A549 (cell line): ENCODE measurements at regions not wholly inside any gene's neighbourhood (a gene's known extent, or its start where the extent isn't known, plus 50 kb on each side); places are given as distances from the start of the nearest gene placed in this dataset.
A peak's percentile ranks its signal among the peaks of the same experiment; 100 is the strongest.

Source experiments
- ATAC-seq, 2 experiments: fragments of 200-7000 bp in 1 of 2; fragments of >200 bp in 1 of 2; cut with Nextera tagmentation in 1 of 2; cut with Tn5 transposase in 1 of 2; 3 replicates each; pipeline versions ENCODE4 v1.8.0 to v1.9.1; 2018 to 2020; ENCODE audit warnings: mild to moderate bottlenecking in 1 of 2, moderate library complexity in 1 of 2
- CTCF ChIA-PET: fragments of 300-600 bp; sonication (Branson Sonifier 250); formaldehyde crosslinking; extraction: SDS; loops from one replicate; lab custom pipeline; 2021; ENCODE audit warnings: antibody characterized with exemption, inconsistent platforms; lab: Yijun Ruan, JAX
- POLR2A ChIA-PET: fragments of 350-600 bp; formaldehyde crosslinking; extraction: SDS; loops from one replicate; lab custom pipeline; 2021; ENCODE audit warnings: antibody characterized with exemption, inconsistent platforms; lab: Yijun Ruan, JAX
- DNase-seq, 2 experiments: peaks; one replicate each; pipeline versions ENCODE4 v3.0.0 to v3.0.0-alpha.2; 2011 to 2016; ENCODE audit warnings: low read depth in 1 of 2, low spot score in 1 of 2
- FAIRE-seq: peaks from 2 replicates; lab custom pipeline; 2011; peaks lifted over from hg19 to GRCh38; lab: Jason Lieb, UNC
- H3K27ac ChIP-seq, 2 experiments: fragments of >200 bp; sonication (Bioruptor Twin); formaldehyde crosslinking; 3 replicates each; pipeline ENCODE4 v1.5.1; 2016 to 2017
- H3K4me1 ChIP-seq: fragments of >200 bp; sonication (Bioruptor Twin); formaldehyde crosslinking; 3 replicates; pipeline ENCODE4 v1.6.1; 2016
- H3K4me2 ChIP-seq: fragments of >200 bp; sonication (Bioruptor Twin); formaldehyde crosslinking; 3 replicates; pipeline ENCODE4 v1.6.1; 2016
- H3K4me3 ChIP-seq: fragments of >200 bp; sonication (Bioruptor Twin); formaldehyde crosslinking; 3 replicates; pipeline ENCODE4 v1.5.1; 2016
- H3K9me3 ChIP-seq: fragments of >200 bp; sonication (Bioruptor Twin); formaldehyde crosslinking; 3 replicates; pipeline ENCODE4 v1.6.1; 2016
- CEBPB ChIP-seq, 2 experiments: fragments of >200 bp in 1 of 2; sonication (Bioruptor Twin) in 1 of 2; formaldehyde crosslinking in 1 of 2; IDR thresholded peaks; 2 replicates each; pipeline ENCODE4 v1.6.1; 2012 to 2016
- EP300 ChIP-seq, 2 experiments: fragments of >200 bp; sonication (Bioruptor Twin); formaldehyde crosslinking; IDR thresholded peaks; 2 replicates in 1 of 2; 3 replicates in 1 of 2; pipeline ENCODE4 v1.6.1; 2016 to 2017
- FOSB ChIP-seq: fragments of 250-450 bp; sonication (Bioruptor Pico); IDR thresholded peaks from 2 replicates; pipeline ENCODE4 v1.5.0; 2020; ENCODE audit warnings: mild to moderate bottlenecking, moderate library complexity
- FOSL2 ChIP-seq, 2 experiments: fragments of 450-650 bp in 1 of 2; fragments of >200 bp in 1 of 2; sonication (Bioruptor Twin) in 1 of 2; formaldehyde crosslinking; IDR thresholded peaks; 2 replicates each; pipeline versions ENCODE4 v1.5.0 to v1.6.1; 2016 to 2020; ENCODE audit warnings: mild to moderate bottlenecking in 1 of 2, moderate library complexity in 1 of 2
- FOXS1 ChIP-seq: fragments of 250-450 bp; sonication (Bioruptor Pico); IDR thresholded peaks from 2 replicates; pipeline ENCODE4 v1.5.0; 2020; ENCODE audit warnings: mild to moderate bottlenecking, moderate library complexity
- MAFK ChIP-seq: fragments of 450-650 bp; IDR thresholded peaks from 2 replicates; pipeline ENCODE4 v1.6.1; 2014; ENCODE audit not compliant: partially characterized antibody
- PHF8 ChIP-seq: fragments of 200-600 bp; sonication (generic); IDR thresholded peaks from 2 replicates; pipeline ENCODE4 v1.6.1; 2016; ENCODE audit warnings: low read depth, mild to moderate bottlenecking, antibody characterized with exemption, moderate library complexity, borderline replicate concordance
- RAD21 ChIP-seq, 2 experiments: fragments of >200 bp in 1 of 2; sonication (Bioruptor Twin) in 1 of 2; formaldehyde crosslinking in 1 of 2; IDR thresholded peaks in 1 of 2; conservative IDR thresholded peaks in 1 of 2; 2 replicates in 1 of 2; 3 replicates in 1 of 2; pipeline ENCODE4 v1.6.1; 2012 to 2018; ENCODE audit warnings: inconsistent platforms in 1 of 2
- RFX5 ChIP-seq: fragments of 450-650 bp; IDR thresholded peaks from 2 replicates; pipeline ENCODE4 v1.7.1; 2014; ENCODE audit warnings: antibody characterized with exemption, mild to moderate bottlenecking, moderate library complexity
- RNF2 ChIP-seq: fragments of 200-600 bp; sonication (generic); IDR thresholded peaks from 2 replicates; pipeline ENCODE4 v1.6.1; 2016; ENCODE audit warnings: low read depth, mild to moderate bottlenecking, antibody characterized with exemption, moderate library complexity, borderline replicate concordance
- SMC3 ChIP-seq: fragments of >200 bp; sonication (Bioruptor Twin); formaldehyde crosslinking; IDR thresholded peaks from 3 replicates; pipeline ENCODE4 v1.6.1; 2018; ENCODE audit warnings: inconsistent platforms
- ZC3H11A ChIP-seq: fragments of 450-650 bp; IDR thresholded peaks from 2 replicates; pipeline ENCODE4 v1.6.1; 2014; ENCODE audit warnings: antibody characterized with exemption, mild to moderate bottlenecking
- ZFP36 ChIP-seq: fragments of 450-650 bp; IDR thresholded peaks from 2 replicates; pipeline ENCODE4 v1.6.1; 2014; ENCODE audit warnings: borderline replicate concordance; ENCODE audit not compliant: partially characterized antibody
- WGBS: methylation state at CpG from one replicate; pipeline ENCODE4 v1.1.6; 2017; ENCODE audit errors: missing lambda C conversion rate; 5-methylcytosine and 5-hydroxymethylcytosine counted together
- TF ChIP-seq, protein P1 (sequence below): IDR thresholded peaks from 2 replicates; pipeline ENCODE4 v1.6.1; 2012
- TF ChIP-seq, protein P2 (sequence below): fragments of >200 bp; sonication (Bioruptor Twin); formaldehyde crosslinking; IDR thresholded peaks from 2 replicates; pipeline ENCODE4 v1.6.1; 2016
- TF ChIP-seq, protein P3 (sequence below): IDR thresholded peaks from 2 replicates; pipeline ENCODE4 v1.6.1; 2012
- TF ChIP-seq, protein P4 (sequence below): fragments of 150-350 bp; IDR thresholded peaks from 2 replicates; pipeline ENCODE4 v1.6.1; 2014; ENCODE audit warnings: low read depth, mild to moderate bottlenecking, low read length
- TF ChIP-seq, protein P5 (sequence below): fragments of 200-600 bp; sonication (generic); IDR thresholded peaks from 2 replicates; pipeline ENCODE4 v1.6.1; 2016; ENCODE audit warnings: antibody characterized with exemption, mild to moderate bottlenecking, moderate library complexity
- TF ChIP-seq, protein P6 (sequence below): fragments of >200 bp; sonication (Bioruptor Twin); formaldehyde crosslinking; IDR thresholded peaks from 3 replicates; pipeline ENCODE4 v1.5.1; 2016

DNA sequence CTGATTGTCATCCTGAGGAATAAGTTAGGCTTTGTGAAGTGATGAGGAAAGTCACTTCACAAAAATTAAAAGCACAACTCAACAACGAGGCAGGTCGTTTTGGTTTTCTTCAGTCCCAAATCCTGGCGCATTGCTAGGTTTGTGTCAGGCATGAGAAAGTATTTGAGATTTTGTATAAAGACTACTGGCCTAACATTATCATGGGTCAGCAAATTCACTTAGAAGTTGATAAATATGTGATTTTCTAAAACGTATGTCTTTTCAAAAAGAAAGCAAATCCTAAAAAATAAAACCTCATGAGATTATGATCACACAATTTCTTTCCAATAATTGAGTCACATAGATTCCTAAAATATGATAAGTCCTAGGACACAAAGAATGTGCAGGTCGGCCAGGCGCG, 395.8 kb upstream of the RORA start:
- ChIA-PET POLR2A (no interaction called here), CTCF (interaction anchor here (1.3 kb wide), 1 partner anchor 37 kb away, joined by 4 read pairs; no protein-coding TSS in a partner anchor)
- H3K4me3 ChIP-seq: no peak overlapping the region
- TF ChIP-seq ZC3H11A: no peak
- TF ChIP-seq MAFK: peak; percentile 42
- TF ChIP-seq, protein P1, sequence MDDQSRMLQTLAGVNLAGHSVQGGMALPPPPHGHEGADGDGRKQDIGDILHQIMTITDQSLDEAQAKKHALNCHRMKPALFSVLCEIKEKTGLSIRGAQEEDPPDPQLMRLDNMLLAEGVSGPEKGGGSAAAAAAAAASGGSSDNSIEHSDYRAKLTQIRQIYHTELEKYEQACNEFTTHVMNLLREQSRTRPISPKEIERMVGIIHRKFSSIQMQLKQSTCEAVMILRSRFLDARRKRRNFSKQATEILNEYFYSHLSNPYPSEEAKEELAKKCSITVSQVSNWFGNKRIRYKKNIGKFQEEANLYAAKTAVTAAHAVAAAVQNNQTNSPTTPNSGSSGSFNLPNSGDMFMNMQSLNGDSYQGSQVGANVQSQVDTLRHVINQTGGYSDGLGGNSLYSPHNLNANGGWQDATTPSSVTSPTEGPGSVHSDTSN: no peak
- no peak for TF ChIP-seq FOSB
- TF ChIP-seq, all 56 proteins: peak for 1
- FAIRE-seq (peak; percentile 18), ATAC-seq (no peak), DNase-seq (no peak)
- Histone ChIP-seq H3K9me3 (no peaks in the 10 kb centered on the region), H3K27ac (no peak overlapping the region), H3K4me2 (no peak overlapping the region), H3K4me1 (no peaks in the 10 kb centered on the region)
- 57% methylated on average over 7 of the region's 7 CpGs for WGBS

DNA sequence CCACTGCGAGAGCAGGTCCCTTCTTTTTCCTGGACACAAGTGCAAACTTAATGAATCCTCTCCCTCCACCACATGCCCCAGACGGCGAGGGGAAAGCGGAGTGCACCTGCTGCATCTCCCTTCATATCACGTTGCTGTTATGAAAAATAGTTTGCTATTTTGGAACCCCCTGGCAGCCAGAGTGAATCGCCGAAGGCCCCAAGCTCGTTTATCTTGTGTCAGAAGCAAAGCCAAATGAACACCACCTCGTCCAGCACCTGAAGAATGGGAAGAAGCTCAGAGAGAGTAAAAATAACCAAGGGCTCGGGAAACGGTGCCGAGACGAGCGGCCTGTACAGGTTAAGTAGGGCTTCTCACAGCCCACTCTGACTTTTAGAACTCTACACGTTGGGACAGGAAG, 394.6 kb upstream of the RORA start:
- no peak for FAIRE-seq
- H3K9me3 ChIP-seq: no peaks in the 10 kb centered on the region
- ChIA-PET CTCF (interaction anchor here (1.0 to 1.3 kb wide), 2 partner anchors 9 to 38 kb away, joined by 3 to 4 read pairs; no protein-coding TSS in a partner anchor), POLR2A (no interaction called here)
- 29% methylated on average over 15 of the region's 15 CpGs for WGBS
- no peak for DNase-seq
- TF ChIP-seq, protein P2, sequence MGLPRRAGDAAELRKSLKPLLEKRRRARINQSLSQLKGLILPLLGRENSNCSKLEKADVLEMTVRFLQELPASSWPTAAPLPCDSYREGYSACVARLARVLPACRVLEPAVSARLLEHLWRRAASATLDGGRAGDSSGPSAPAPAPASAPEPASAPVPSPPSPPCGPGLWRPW: no peak
- TF ChIP-seq EP300 (IDR thresholded peaks at IDR 0.05) (no peak), CEBPB (IDR thresholded peaks at IDR 0.05) (no peak), FOSL2 (IDR thresholded peaks at IDR 0.05) (no peak), FOSL2 (CRISPR knock-in tag; IDR thresholded peaks at IDR 0.05) (no peak), FOXS1 (no peak), PHF8 (no peak), RNF2 (no peak)
- TF ChIP-seq, protein P3, sequence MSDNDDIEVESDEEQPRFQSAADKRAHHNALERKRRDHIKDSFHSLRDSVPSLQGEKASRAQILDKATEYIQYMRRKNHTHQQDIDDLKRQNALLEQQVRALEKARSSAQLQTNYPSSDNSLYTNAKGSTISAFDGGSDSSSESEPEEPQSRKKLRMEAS: no peak
- TF ChIP-seq, protein P4, sequence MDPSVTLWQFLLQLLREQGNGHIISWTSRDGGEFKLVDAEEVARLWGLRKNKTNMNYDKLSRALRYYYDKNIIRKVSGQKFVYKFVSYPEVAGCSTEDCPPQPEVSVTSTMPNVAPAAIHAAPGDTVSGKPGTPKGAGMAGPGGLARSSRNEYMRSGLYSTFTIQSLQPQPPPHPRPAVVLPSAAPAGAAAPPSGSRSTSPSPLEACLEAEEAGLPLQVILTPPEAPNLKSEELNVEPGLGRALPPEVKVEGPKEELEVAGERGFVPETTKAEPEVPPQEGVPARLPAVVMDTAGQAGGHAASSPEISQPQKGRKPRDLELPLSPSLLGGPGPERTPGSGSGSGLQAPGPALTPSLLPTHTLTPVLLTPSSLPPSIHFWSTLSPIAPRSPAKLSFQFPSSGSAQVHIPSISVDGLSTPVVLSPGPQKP: no peak
- ATAC-seq: no peak
- no peak overlapping the region for H3K27ac ChIP-seq
- H3K4me3 ChIP-seq: no peak overlapping the region
- H3K4me1 ChIP-seq: no peaks in the 10 kb centered on the region
- no peak overlapping the region for H3K4me2 ChIP-seq

DNA sequence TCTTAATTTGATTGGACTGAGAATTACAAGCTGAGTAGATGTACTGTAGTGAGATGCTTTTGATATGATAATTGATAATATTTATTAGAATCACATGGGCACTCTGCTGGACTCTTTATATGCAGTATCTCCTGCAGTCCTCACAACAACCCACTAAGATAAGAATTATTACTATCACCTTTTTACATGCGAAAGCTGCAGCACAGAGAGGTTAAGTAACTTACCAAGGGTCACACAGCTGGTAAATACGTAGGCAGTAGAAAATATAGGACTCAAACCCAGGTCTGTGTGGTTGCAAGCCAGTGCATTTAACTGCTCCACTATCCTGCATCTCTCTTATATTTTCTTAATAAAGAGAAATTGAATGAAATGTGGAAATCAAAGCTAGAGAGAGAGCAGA, 392.8 kb upstream of the RORA start:
- no peaks in the 10 kb centered on the region for H3K4me1 ChIP-seq
- H3K4me3 ChIP-seq: no peak overlapping the region
- TF ChIP-seq ZFP36: peak; percentile 43
- TF ChIP-seq ZC3H11A: no peak
- DNase-seq (no peak), ATAC-seq (no peak), FAIRE-seq (no peak)
- H3K9me3 ChIP-seq: no peaks in the 10 kb centered on the region; the same call in 2 of the 3 replicates
- H3K27ac ChIP-seq: no peak overlapping the region
- ChIA-PET CTCF (interaction anchor here (0.6 to 1.8 kb wide), 11 partner anchors 13 to 537 kb away, joined by 3 to 7 read pairs (median 4); no protein-coding TSS in a partner anchor), POLR2A (no interaction called here)
- no peak overlapping the region for H3K4me2 ChIP-seq
- 17% methylated on average over 2 of the region's 2 CpGs for WGBS

DNA sequence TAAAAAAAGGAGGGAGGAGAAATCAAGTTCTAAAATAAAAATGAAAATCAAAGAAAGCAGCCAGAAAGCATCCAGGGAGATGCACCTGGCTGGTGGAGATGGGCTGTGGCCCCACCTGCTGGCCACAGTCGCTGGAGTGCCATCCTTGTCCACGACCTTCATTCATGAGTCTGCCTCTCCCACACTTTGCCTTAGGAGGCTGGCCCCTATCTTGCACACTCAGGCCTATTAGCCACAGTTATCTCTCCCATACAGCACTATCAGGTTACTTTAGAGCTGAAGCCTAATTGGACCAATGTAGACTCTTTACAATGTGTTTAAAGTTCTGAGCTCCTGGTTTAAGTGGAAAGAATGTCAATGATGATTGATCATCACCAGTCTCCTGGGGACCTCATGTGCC, 392.0 kb upstream of the RORA start:
- ChIA-PET CTCF (interaction anchor here (0.6 to 1.9 kb wide), 11 partner anchors 12 to 1034 kb away, joined by 3 to 7 read pairs (median 4); no protein-coding TSS in a partner anchor), POLR2A (no interaction called here)
- no peaks in the 10 kb centered on the region for H3K4me1 ChIP-seq
- H3K4me2 ChIP-seq: no peak overlapping the region
- FAIRE-seq (no peak), ATAC-seq (peak; percentile 80 to 86; a peak in 5 of 6 replicates), DNase-seq (peak in 1 of 2 experiments; percentile 26)
- TF ChIP-seq, protein P5, sequence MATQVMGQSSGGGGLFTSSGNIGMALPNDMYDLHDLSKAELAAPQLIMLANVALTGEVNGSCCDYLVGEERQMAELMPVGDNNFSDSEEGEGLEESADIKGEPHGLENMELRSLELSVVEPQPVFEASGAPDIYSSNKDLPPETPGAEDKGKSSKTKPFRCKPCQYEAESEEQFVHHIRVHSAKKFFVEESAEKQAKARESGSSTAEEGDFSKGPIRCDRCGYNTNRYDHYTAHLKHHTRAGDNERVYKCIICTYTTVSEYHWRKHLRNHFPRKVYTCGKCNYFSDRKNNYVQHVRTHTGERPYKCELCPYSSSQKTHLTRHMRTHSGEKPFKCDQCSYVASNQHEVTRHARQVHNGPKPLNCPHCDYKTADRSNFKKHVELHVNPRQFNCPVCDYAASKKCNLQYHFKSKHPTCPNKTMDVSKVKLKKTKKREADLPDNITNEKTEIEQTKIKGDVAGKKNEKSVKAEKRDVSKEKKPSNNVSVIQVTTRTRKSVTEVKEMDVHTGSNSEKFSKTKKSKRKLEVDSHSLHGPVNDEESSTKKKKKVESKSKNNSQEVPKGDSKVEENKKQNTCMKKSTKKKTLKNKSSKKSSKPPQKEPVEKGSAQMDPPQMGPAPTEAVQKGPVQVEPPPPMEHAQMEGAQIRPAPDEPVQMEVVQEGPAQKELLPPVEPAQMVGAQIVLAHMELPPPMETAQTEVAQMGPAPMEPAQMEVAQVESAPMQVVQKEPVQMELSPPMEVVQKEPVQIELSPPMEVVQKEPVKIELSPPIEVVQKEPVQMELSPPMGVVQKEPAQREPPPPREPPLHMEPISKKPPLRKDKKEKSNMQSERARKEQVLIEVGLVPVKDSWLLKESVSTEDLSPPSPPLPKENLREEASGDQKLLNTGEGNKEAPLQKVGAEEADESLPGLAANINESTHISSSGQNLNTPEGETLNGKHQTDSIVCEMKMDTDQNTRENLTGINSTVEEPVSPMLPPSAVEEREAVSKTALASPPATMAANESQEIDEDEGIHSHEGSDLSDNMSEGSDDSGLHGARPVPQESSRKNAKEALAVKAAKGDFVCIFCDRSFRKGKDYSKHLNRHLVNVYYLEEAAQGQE: no peak
- TF ChIP-seq, protein P6, sequence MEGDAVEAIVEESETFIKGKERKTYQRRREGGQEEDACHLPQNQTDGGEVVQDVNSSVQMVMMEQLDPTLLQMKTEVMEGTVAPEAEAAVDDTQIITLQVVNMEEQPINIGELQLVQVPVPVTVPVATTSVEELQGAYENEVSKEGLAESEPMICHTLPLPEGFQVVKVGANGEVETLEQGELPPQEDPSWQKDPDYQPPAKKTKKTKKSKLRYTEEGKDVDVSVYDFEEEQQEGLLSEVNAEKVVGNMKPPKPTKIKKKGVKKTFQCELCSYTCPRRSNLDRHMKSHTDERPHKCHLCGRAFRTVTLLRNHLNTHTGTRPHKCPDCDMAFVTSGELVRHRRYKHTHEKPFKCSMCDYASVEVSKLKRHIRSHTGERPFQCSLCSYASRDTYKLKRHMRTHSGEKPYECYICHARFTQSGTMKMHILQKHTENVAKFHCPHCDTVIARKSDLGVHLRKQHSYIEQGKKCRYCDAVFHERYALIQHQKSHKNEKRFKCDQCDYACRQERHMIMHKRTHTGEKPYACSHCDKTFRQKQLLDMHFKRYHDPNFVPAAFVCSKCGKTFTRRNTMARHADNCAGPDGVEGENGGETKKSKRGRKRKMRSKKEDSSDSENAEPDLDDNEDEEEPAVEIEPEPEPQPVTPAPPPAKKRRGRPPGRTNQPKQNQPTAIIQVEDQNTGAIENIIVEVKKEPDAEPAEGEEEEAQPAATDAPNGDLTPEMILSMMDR: peak; percentile 37
- TF ChIP-seq RAD21 (conservative IDR thresholded peaks at IDR 0.05 in 1 of 2, IDR thresholded peaks at IDR 0.05 in 1 of 2) (peak; percentile 50 to 66; a peak in 4 of 5 replicates), SMC3 (peak; percentile 30; the same call in 1 of the 3 replicates), RFX5 (no peak)
- no peaks in the 10 kb centered on the region; the same call in 2 of the 3 replicates for H3K9me3 ChIP-seq
- H3K27ac ChIP-seq: no peak overlapping the region
- no peak overlapping the region for H3K4me3 ChIP-seq
- WGBS: 0% methylated on average over 2 of the region's 2 CpGs
